A549 (cell line): ENCODE measurements at regions not wholly inside any gene's neighbourhood (a gene's known extent, or its start where the extent isn't known, plus 50 kb on each side); places are given as distances from the start of the nearest gene placed in this dataset.

Source experiments
- ATAC-seq, 2 experiments: fragments of 200-7000 bp in 1 of 2; fragments of >200 bp in 1 of 2; cut with Nextera tagmentation in 1 of 2; cut with Tn5 transposase in 1 of 2; 3 replicates each; pipeline versions ENCODE4 v1.8.0 to v1.9.1; 2018 to 2020; ENCODE audit warnings: mild to moderate bottlenecking in 1 of 2, moderate library complexity in 1 of 2
- CTCF ChIA-PET: fragments of 300-600 bp; sonication (Branson Sonifier 250); formaldehyde crosslinking; extraction: SDS; loops from one replicate; lab custom pipeline; 2021; ENCODE audit warnings: antibody characterized with exemption, inconsistent platforms; lab: Yijun Ruan, JAX
- POLR2A ChIA-PET: fragments of 350-600 bp; formaldehyde crosslinking; extraction: SDS; loops from one replicate; lab custom pipeline; 2021; ENCODE audit warnings: antibody characterized with exemption, inconsistent platforms; lab: Yijun Ruan, JAX
- DNase-seq, 2 experiments: peaks; one replicate each; pipeline versions ENCODE4 v3.0.0 to v3.0.0-alpha.2; 2011 to 2016; ENCODE audit warnings: low read depth in 1 of 2, low spot score in 1 of 2
- FAIRE-seq: peaks from 2 replicates; lab custom pipeline; 2011; peaks lifted over from hg19 to GRCh38; lab: Jason Lieb, UNC
- H3K27ac ChIP-seq, 2 experiments: fragments of >200 bp; sonication (Bioruptor Twin); formaldehyde crosslinking; 3 replicates each; pipeline ENCODE4 v1.5.1; 2016 to 2017
- H3K4me1 ChIP-seq: fragments of >200 bp; sonication (Bioruptor Twin); formaldehyde crosslinking; 3 replicates; pipeline ENCODE4 v1.6.1; 2016
- H3K4me2 ChIP-seq: fragments of >200 bp; sonication (Bioruptor Twin); formaldehyde crosslinking; 3 replicates; pipeline ENCODE4 v1.6.1; 2016
- H3K4me3 ChIP-seq: fragments of >200 bp; sonication (Bioruptor Twin); formaldehyde crosslinking; 3 replicates; pipeline ENCODE4 v1.5.1; 2016
- H3K9me3 ChIP-seq: fragments of >200 bp; sonication (Bioruptor Twin); formaldehyde crosslinking; 3 replicates; pipeline ENCODE4 v1.6.1; 2016
- CBX8 ChIP-seq: fragments of 200-600 bp; sonication (generic); IDR thresholded peaks from 2 replicates; pipeline ENCODE4 v1.6.1; 2016
- CHD2 ChIP-seq: fragments of 150-350 bp; IDR thresholded peaks from 2 replicates; pipeline ENCODE4 v1.6.1; 2014; ENCODE audit warnings: low read length; ENCODE audit not compliant: partially characterized antibody
- CHD4 ChIP-seq: fragments of 200-600 bp; sonication (generic); IDR thresholded peaks from 2 replicates; pipeline ENCODE4 v1.6.1; 2016; ENCODE audit warnings: antibody characterized with exemption, mild to moderate bottlenecking, borderline replicate concordance
- EP300 ChIP-seq, 2 experiments: fragments of >200 bp; sonication (Bioruptor Twin); formaldehyde crosslinking; IDR thresholded peaks; 2 replicates in 1 of 2; 3 replicates in 1 of 2; pipeline ENCODE4 v1.6.1; 2016 to 2017
- ESRRA ChIP-seq: fragments of 150-350 bp; IDR thresholded peaks from 2 replicates; pipeline ENCODE4 v1.6.1; 2014; ENCODE audit warnings: mild to moderate bottlenecking, low read length, borderline replicate concordance
- FOSB ChIP-seq: fragments of 250-450 bp; sonication (Bioruptor Pico); IDR thresholded peaks from 2 replicates; pipeline ENCODE4 v1.5.0; 2020; ENCODE audit warnings: mild to moderate bottlenecking, moderate library complexity
- GATA3 ChIP-seq: IDR thresholded peaks from 2 replicates; pipeline ENCODE4 v1.6.1; 2012; ENCODE audit warnings: borderline replicate concordance
- JUN ChIP-seq, 2 experiments: fragments of >200 bp; sonication (Bioruptor Twin); formaldehyde crosslinking; IDR thresholded peaks; 2 replicates in 1 of 2; 3 replicates in 1 of 2; pipeline ENCODE4 v1.6.1; 2016 to 2017
- MAFK ChIP-seq: fragments of 450-650 bp; IDR thresholded peaks from 2 replicates; pipeline ENCODE4 v1.6.1; 2014; ENCODE audit not compliant: partially characterized antibody
- MAZ ChIP-seq: fragments of 150-350 bp; IDR thresholded peaks from 2 replicates; pipeline ENCODE4 v1.6.1; 2014; ENCODE audit warnings: antibody characterized with exemption, low read depth, low read length, borderline replicate concordance
- NPAS2 ChIP-seq: fragments of 250-450 bp; sonication (Bioruptor Pico); IDR thresholded peaks from 2 replicates; pipeline ENCODE4 v1.8.0; 2022; ENCODE audit warnings: mild to moderate bottlenecking, moderate library complexity, borderline replicate concordance
- NR3C1 ChIP-seq: fragments of >200 bp; sonication (Bioruptor Twin); formaldehyde crosslinking; IDR thresholded peaks from 3 replicates; pipeline ENCODE4 v1.6.1; 2017
- POLR2A ChIP-seq: IDR thresholded peaks from 2 replicates; pipeline ENCODE4 v1.6.1; 2012; ENCODE audit warnings: mild to moderate bottlenecking, low read length
- POLR2AphosphoS2 ChIP-seq: conservative IDR thresholded peaks from 2 replicates; pipeline ENCODE4 v1.6.1; 2012; ENCODE audit warnings: low read length, improper control_type of control experiment, inconsistent platforms
- SREBF2 ChIP-seq: fragments of 450-650 bp; IDR thresholded peaks from 2 replicates; pipeline ENCODE4 v1.6.1; 2014; ENCODE audit warnings: mild to moderate bottlenecking, moderate library complexity
- WGBS: methylation state at CpG from one replicate; pipeline ENCODE4 v1.1.6; 2017; ENCODE audit errors: missing lambda C conversion rate; 5-methylcytosine and 5-hydroxymethylcytosine counted together
- TF ChIP-seq, protein P1 (sequence below): fragments of 150-350 bp; IDR thresholded peaks from 2 replicates; pipeline ENCODE4 v1.6.1; 2014; ENCODE audit warnings: low read depth, mild to moderate bottlenecking, low read length
- TF ChIP-seq, protein P2 (sequence below): IDR thresholded peaks from 2 replicates; pipeline ENCODE4 v1.6.1; 2012; ENCODE audit warnings: low read depth, borderline replicate concordance
- TF ChIP-seq, protein P3 (sequence below): fragments of 450-650 bp; IDR thresholded peaks from 2 replicates; pipeline ENCODE4 v1.6.1; 2014; ENCODE audit warnings: antibody characterized with exemption
- TF ChIP-seq, protein P4 (sequence below): fragments of 250-450 bp; sonication (Bioruptor Pico); IDR thresholded peaks from 2 replicates; pipeline ENCODE4 v1.5.0; 2020; ENCODE audit warnings: low read depth, mild to moderate bottlenecking, moderate library complexity
- TF ChIP-seq, protein P5 (sequence below): fragments of >200 bp; sonication (Bioruptor Twin); formaldehyde crosslinking; IDR thresholded peaks from 3 replicates; pipeline ENCODE4 v1.5.1; 2016

DNA sequence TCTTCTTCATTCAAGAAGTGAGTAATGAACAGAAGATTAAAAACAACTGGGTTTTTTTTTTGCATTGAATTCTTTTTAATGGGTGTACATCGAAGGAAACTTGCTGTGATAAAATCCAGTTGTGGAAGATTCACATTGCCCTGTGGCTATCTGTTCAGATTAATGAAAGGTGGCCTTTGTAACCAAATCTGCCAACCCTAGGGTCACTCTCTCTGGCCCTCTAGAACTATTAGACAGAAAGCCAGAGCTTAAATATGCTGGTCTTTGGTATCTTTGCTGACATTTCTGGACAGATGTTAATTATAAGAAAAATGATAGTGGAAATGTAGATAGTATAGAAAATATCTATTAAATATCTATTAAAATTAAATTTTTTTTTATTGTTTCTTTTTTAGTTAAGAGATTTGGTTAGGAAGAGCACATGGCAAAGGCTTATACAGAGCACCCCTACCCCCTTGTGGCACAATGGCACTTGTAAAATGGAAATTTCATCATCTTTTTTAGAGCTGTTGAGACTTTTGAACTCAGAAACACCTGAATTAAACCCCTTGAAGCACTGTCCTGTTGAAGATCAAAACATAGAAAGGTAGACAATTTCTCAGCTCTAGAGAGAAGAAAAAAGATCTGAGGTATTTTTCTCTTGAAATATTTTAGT is 572.5 kb downstream of the PKHD1 start (continued):
- TF ChIP-seq, protein P1, sequence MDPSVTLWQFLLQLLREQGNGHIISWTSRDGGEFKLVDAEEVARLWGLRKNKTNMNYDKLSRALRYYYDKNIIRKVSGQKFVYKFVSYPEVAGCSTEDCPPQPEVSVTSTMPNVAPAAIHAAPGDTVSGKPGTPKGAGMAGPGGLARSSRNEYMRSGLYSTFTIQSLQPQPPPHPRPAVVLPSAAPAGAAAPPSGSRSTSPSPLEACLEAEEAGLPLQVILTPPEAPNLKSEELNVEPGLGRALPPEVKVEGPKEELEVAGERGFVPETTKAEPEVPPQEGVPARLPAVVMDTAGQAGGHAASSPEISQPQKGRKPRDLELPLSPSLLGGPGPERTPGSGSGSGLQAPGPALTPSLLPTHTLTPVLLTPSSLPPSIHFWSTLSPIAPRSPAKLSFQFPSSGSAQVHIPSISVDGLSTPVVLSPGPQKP: no peak
- no peak for TF ChIP-seq CHD2

DNA sequence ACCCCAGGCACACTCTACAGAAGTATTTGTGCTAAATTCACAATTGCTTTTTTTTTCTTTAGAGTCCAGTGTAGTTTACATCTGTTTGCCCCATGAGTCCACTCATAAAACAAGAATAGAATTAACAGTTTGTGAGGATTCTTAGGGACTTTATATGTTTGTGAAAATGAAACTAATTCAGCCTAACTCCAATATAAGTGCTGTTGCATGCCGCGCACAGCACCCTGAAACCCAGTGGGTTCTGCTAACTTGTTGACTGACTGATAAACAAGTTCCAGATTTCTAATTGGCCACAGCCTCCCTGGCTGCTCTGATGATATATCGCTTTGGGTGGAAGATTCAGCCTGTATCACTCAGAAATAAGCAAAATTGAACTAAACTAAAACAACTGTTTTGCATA is 561.4 kb downstream of the PKHD1 start:
- TF ChIP-seq FOSB (CRISPR knock-in tag): no peak
- FAIRE-seq (no peak), ATAC-seq (no peak), DNase-seq (no peak)
- WGBS: 57% methylated on average over 3 of the region's 3 CpGs
- Histone ChIP-seq H3K4me1 (no peaks in the 10 kb centered on the region), H3K4me3 (no peak overlapping the region), H3K27ac (no peak overlapping the region), H3K4me2 (no peak overlapping the region), H3K9me3 (no peaks in the 10 kb centered on the region)
- POLR2A ChIA-PET: no interaction called here
- CTCF ChIA-PET: no interaction called here

DNA sequence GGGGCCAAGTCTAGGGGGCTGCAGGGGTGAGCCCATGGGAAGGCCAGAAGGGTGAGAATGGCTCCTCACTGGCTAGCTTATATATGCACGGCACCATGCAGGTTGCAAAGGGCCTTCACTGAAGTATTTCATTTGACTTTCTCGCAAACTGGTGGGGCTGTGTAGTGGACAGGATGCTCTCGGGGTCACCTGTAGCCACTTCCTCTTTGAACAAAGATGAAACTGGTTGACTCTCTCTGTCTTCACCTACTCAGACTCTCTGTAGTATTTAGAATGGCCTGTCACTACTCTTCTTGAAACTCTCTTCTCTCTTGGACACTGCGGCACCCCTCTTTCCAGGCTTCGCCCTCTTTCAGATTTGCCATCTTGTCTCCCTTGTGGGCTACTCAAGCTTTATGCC is 560.5 kb downstream of the PKHD1 start:
- TF ChIP-seq CHD4 (no peak), JUN (IDR thresholded peaks at IDR 0.05) (no peak), POLR2AphosphoS2 (no peak), NR3C1 (no peak), SREBF2 (no peak), POLR2A (no peak), GATA3 (no peak), MAFK (no peak), CBX8 (no peak), MAZ (no peak), EP300 (IDR thresholded peaks at IDR 0.05) (no peak), NPAS2 (CRISPR knock-in tag) (no peak), ESRRA (no peak)
- TF ChIP-seq, protein P2, sequence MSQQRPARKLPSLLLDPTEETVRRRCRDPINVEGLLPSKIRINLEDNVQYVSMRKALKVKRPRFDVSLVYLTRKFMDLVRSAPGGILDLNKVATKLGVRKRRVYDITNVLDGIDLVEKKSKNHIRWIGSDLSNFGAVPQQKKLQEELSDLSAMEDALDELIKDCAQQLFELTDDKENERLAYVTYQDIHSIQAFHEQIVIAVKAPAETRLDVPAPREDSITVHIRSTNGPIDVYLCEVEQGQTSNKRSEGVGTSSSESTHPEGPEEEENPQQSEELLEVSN: no peak
- TF ChIP-seq, protein P3, sequence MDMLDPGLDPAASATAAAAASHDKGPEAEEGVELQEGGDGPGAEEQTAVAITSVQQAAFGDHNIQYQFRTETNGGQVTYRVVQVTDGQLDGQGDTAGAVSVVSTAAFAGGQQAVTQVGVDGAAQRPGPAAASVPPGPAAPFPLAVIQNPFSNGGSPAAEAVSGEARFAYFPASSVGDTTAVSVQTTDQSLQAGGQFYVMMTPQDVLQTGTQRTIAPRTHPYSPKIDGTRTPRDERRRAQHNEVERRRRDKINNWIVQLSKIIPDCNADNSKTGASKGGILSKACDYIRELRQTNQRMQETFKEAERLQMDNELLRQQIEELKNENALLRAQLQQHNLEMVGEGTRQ: no peak
- TF ChIP-seq, protein P4, sequence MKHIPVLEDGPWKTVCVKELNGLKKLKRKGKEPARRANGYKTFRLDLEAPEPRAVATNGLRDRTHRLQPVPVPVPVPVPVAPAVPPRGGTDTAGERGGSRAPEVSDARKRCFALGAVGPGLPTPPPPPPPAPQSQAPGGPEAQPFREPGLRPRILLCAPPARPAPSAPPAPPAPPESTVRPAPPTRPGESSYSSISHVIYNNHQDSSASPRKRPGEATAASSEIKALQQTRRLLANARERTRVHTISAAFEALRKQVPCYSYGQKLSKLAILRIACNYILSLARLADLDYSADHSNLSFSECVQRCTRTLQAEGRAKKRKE (CRISPR knock-in tag): no peak
- TF ChIP-seq, protein P5, sequence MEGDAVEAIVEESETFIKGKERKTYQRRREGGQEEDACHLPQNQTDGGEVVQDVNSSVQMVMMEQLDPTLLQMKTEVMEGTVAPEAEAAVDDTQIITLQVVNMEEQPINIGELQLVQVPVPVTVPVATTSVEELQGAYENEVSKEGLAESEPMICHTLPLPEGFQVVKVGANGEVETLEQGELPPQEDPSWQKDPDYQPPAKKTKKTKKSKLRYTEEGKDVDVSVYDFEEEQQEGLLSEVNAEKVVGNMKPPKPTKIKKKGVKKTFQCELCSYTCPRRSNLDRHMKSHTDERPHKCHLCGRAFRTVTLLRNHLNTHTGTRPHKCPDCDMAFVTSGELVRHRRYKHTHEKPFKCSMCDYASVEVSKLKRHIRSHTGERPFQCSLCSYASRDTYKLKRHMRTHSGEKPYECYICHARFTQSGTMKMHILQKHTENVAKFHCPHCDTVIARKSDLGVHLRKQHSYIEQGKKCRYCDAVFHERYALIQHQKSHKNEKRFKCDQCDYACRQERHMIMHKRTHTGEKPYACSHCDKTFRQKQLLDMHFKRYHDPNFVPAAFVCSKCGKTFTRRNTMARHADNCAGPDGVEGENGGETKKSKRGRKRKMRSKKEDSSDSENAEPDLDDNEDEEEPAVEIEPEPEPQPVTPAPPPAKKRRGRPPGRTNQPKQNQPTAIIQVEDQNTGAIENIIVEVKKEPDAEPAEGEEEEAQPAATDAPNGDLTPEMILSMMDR: no peak
- CTCF ChIA-PET: no interaction called here

More for the DNA sequence above, 560.5 kb downstream of the PKHD1 start:
- DNase-seq (no peak), ATAC-seq (no peak), FAIRE-seq (no peak)
- WGBS: 25% methylated on average over 4 of the region's 5 CpGs
- no peak overlapping the region for H3K4me2 ChIP-seq
- POLR2A ChIA-PET: no interaction called here
- H3K4me3 ChIP-seq: no peak overlapping the region
- H3K4me1 ChIP-seq: no peaks in the 10 kb centered on the region
- H3K27ac ChIP-seq: no peak overlapping the region
- H3K9me3 ChIP-seq: no peaks in the 10 kb centered on the region
